WTC11 (cell line): ENCODE measurements at regions not wholly inside any gene's neighbourhood (a gene's known extent, or its start where the extent isn't known, plus 50 kb on each side); places are given as distances from the start of the nearest gene placed in this dataset.

Experiments
- ATF1 ChIP-seq: sonication (generic); formaldehyde crosslinking; IDR thresholded peaks from 2 replicates; pipeline ENCODE4 v1.8.1; 2023; ENCODE audit warnings: mild to moderate bottlenecking, moderate library complexity, missing genetic modification reagents
- CREM ChIP-seq: sonication (generic); formaldehyde crosslinking; IDR thresholded peaks from 2 replicates; pipeline ENCODE4 v1.8.1; 2022; ENCODE audit warnings: mild to moderate bottlenecking, missing genetic modification reagents, moderate library complexity
- JUN ChIP-seq: sonication (generic); formaldehyde crosslinking; IDR thresholded peaks from 2 replicates; pipeline ENCODE4 v1.8.0; 2023; ENCODE audit warnings: mild to moderate bottlenecking, missing genetic modification reagents
- PRRX2 ChIP-seq: fragments of 250-450 bp; sonication (Bioruptor Pico); IDR thresholded peaks from 2 replicates; pipeline ENCODE4 v1.8.0; 2021; ENCODE audit warnings: mild to moderate bottlenecking
- SMAD3 ChIP-seq: sonication (generic); formaldehyde crosslinking; IDR thresholded peaks from 2 replicates; pipeline ENCODE4 v1.8.0; 2022; ENCODE audit warnings: missing genetic modification reagents, mild to moderate bottlenecking, borderline replicate concordance
- USF2 ChIP-seq: sonication (generic); formaldehyde crosslinking; IDR thresholded peaks from 2 replicates; pipeline ENCODE4 v1.8.1; 2023; ENCODE audit warnings: mild to moderate bottlenecking, missing genetic modification reagents, moderate library complexity
- ZNF317 ChIP-seq: sonication (generic); formaldehyde crosslinking; IDR thresholded peaks from 2 replicates; pipeline ENCODE4 v1.8.1; 2023; ENCODE audit warnings: low read depth, mild to moderate bottlenecking, moderate library complexity, missing genetic modification reagents, borderline replicate concordance
- TF ChIP-seq, protein P1 (sequence below): fragments of 200-600 bp; IDR thresholded peaks from 2 replicates; pipeline ENCODE4 v1.8.0; 2022; ENCODE audit warnings: antibody characterized with exemption
- TF ChIP-seq, protein P2 (sequence below): sonication (generic); formaldehyde crosslinking; IDR thresholded peaks from 2 replicates; pipeline ENCODE4 v1.8.0; 2023; ENCODE audit warnings: missing genetic modification reagents
- TF ChIP-seq, protein P3 (sequence below): sonication (generic); formaldehyde crosslinking; IDR thresholded peaks from 2 replicates; pipeline ENCODE4 v1.8.1; 2023; ENCODE audit warnings: mild to moderate bottlenecking, moderate library complexity, missing genetic modification reagents
- TF ChIP-seq, protein P4 (sequence below): sonication (generic); formaldehyde crosslinking; IDR thresholded peaks from 2 replicates; pipeline ENCODE4 v1.8.1; 2022; ENCODE audit warnings: low read depth, missing genetic modification reagents, borderline replicate concordance
- TF ChIP-seq, protein P5 (sequence below): sonication (generic); formaldehyde crosslinking; IDR thresholded peaks from 2 replicates; pipeline ENCODE4 v1.8.0; 2022; ENCODE audit warnings: mild to moderate bottlenecking, missing genetic modification reagents
- TF ChIP-seq, protein P6 (sequence below): sonication (generic); formaldehyde crosslinking; IDR thresholded peaks from 2 replicates; pipeline ENCODE4 v1.8.1; 2023; ENCODE audit warnings: mild to moderate bottlenecking, missing genetic modification reagents

DNA sequence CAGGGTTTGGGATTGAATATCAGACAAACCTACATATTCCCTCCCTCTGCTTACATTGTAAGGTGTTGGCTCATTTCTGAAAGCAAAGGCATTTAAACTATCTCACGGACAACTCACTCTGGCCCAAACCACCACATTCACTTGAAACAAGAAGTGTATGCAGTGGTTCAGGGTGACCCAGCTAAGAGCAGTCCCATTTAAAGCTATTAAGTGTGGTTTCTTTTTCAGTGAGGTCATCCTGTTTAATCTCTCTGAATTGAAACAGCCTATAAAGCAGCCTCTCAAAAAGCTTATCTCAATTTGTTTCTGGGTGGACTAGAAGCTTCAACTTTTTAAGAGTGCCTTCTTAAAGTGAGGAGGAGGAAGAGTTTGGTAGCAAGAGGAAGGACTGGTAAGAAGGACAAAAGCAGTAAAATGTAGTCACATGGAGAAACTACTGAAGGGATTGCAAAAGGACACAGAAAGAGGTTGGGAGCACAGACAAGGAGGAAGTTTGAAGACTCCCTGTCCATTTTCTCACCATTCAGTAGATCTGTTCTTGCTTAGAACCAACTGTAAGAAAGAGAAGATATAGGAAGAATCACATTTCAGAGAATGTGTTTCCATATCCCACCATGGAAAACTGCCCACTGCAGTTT is 151.6 kb downstream of the TMCO5A start:
- TF ChIP-seq, protein P1, sequence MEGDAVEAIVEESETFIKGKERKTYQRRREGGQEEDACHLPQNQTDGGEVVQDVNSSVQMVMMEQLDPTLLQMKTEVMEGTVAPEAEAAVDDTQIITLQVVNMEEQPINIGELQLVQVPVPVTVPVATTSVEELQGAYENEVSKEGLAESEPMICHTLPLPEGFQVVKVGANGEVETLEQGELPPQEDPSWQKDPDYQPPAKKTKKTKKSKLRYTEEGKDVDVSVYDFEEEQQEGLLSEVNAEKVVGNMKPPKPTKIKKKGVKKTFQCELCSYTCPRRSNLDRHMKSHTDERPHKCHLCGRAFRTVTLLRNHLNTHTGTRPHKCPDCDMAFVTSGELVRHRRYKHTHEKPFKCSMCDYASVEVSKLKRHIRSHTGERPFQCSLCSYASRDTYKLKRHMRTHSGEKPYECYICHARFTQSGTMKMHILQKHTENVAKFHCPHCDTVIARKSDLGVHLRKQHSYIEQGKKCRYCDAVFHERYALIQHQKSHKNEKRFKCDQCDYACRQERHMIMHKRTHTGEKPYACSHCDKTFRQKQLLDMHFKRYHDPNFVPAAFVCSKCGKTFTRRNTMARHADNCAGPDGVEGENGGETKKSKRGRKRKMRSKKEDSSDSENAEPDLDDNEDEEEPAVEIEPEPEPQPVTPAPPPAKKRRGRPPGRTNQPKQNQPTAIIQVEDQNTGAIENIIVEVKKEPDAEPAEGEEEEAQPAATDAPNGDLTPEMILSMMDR, result no peak
- no peak for TF ChIP-seq JUN (CRISPR knock-in tag)
- TF ChIP-seq PRRX2 (CRISPR knock-in tag), result no peak
- TF ChIP-seq ATF1 (CRISPR knock-in tag), result no peak
- TF ChIP-seq USF2 (CRISPR knock-in tag), result no peak
- TF ChIP-seq, protein P2, sequence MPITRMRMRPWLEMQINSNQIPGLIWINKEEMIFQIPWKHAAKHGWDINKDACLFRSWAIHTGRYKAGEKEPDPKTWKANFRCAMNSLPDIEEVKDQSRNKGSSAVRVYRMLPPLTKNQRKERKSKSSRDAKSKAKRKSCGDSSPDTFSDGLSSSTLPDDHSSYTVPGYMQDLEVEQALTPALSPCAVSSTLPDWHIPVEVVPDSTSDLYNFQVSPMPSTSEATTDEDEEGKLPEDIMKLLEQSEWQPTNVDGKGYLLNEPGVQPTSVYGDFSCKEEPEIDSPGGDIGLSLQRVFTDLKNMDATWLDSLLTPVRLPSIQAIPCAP, result no peak
- TF ChIP-seq, protein P3, sequence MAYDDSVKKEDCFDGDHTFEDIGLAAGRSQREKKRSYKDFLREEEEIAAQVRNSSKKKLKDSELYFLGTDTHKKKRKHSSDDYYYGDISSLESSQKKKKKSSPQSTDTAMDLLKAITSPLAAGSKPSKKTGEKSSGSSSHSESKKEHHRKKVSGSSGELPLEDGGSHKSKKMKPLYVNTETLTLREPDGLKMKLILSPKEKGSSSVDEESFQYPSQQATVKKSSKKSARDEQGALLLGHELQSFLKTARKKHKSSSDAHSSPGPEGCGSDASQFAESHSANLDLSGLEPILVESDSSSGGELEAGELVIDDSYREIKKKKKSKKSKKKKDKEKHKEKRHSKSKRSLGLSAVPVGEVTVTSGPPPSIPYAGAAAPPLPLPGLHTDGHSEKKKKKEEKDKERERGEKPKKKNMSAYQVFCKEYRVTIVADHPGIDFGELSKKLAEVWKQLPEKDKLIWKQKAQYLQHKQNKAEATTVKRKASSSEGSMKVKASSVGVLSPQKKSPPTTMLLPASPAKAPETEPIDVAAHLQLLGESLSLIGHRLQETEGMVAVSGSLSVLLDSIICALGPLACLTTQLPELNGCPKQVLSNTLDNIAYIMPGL (CRISPR knock-in tag), result no peak
- TF ChIP-seq, protein P4, sequence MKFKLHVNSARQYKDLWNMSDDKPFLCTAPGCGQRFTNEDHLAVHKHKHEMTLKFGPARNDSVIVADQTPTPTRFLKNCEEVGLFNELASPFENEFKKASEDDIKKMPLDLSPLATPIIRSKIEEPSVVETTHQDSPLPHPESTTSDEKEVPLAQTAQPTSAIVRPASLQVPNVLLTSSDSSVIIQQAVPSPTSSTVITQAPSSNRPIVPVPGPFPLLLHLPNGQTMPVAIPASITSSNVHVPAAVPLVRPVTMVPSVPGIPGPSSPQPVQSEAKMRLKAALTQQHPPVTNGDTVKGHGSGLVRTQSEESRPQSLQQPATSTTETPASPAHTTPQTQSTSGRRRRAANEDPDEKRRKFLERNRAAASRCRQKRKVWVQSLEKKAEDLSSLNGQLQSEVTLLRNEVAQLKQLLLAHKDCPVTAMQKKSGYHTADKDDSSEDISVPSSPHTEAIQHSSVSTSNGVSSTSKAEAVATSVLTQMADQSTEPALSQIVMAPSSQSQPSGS (CRISPR knock-in tag), result no peak
- TF ChIP-seq ZNF317 (CRISPR knock-in tag), result no peak
- TF ChIP-seq, protein P5, sequence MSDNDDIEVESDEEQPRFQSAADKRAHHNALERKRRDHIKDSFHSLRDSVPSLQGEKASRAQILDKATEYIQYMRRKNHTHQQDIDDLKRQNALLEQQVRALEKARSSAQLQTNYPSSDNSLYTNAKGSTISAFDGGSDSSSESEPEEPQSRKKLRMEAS, result no peak
- TF ChIP-seq CREM (CRISPR knock-in tag), result no peak
- no peak for TF ChIP-seq SMAD3 (CRISPR knock-in tag)
- TF ChIP-seq, protein P6, sequence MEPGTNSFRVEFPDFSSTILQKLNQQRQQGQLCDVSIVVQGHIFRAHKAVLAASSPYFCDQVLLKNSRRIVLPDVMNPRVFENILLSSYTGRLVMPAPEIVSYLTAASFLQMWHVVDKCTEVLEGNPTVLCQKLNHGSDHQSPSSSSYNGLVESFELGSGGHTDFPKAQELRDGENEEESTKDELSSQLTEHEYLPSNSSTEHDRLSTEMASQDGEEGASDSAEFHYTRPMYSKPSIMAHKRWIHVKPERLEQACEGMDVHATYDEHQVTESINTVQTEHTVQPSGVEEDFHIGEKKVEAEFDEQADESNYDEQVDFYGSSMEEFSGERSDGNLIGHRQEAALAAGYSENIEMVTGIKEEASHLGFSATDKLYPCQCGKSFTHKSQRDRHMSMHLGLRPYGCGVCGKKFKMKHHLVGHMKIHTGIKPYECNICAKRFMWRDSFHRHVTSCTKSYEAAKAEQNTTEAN (CRISPR knock-in tag), result no peak
